B cell (primary cell): ENCODE measurements at regions not wholly inside any gene's neighbourhood (a gene's known extent, or its start where the extent isn't known, plus 50 kb on each side); places are given as distances from the start of the nearest gene placed in this dataset.

Experiments used
- ATAC-seq: fragments of 200-7000 bp; cut with Tn5 transposase; one replicate; pipeline ENCODE4 v1.10.0; 2021; ENCODE audit warnings: low read depth, mild to moderate bottlenecking, moderate number of reproducible peaks, moderate library complexity
- CTCF ChIA-PET: fragments of 350-600 bp; sonication (Branson Sonifier 250); formaldehyde crosslinking; loops from one replicate; lab custom pipeline; 2021; ENCODE audit warnings: antibody characterized with exemption, inconsistent platforms; lab: Charles Lee
- POLR2A ChIA-PET: fragments of 350-600 bp; sonication (Branson Sonifier 250); formaldehyde crosslinking; loops from one replicate; lab custom pipeline; 2021; ENCODE audit warnings: antibody characterized with exemption; lab: Charles Lee
- DNase-seq: peaks from one replicate; pipeline ENCODE4 v3.0.0; 2013
- H2AFZ ChIP-seq: 2 replicates; pipeline ENCODE4 v1.6.1; 2012; ENCODE audit warnings: mild to moderate bottlenecking, low read depth, low read length; ENCODE audit not compliant: insufficient read depth, poor library complexity, severe bottlenecking
- H3K27ac ChIP-seq, 2 donors: 1 replicate in 1 of 2; 2 replicates in 1 of 2; pipeline ENCODE4 v1.5.1; 2012 to 2013; ENCODE audit warnings: low read length in 2 of 2, mild to moderate bottlenecking in 2 of 2, moderate library complexity in 1 of 2
- H3K27me3 ChIP-seq, 4 experiments: fragments of 200-600 bp in 1 of 4; sonication (generic) in 1 of 4; replicated peaks in 1 of 4; 1 replicate in 2 of 4; 2 replicates in 2 of 4; pipeline versions ENCODE4 v1.6.1 to v1.7.0; 2013 to 2016; ENCODE audit warnings: low read length in 3 of 4, mild to moderate bottlenecking in 2 of 4, mixed read lengths in 1 of 4, moderate library complexity in 1 of 4; ENCODE audit not compliant: insufficient read depth in 4 of 4, control insufficient read depth in 3 of 4; ENCODE audit errors: control extremely low read depth in 1 of 4
- H3K36me3 ChIP-seq, 2 experiments: replicated peaks in 1 of 2; 1 replicate in 1 of 2; 2 replicates in 1 of 2; pipeline versions ENCODE4 v1.6.1 to v1.7.1; 2013; ENCODE audit warnings: low read length in 1 of 2; ENCODE audit not compliant: insufficient read depth in 2 of 2, control insufficient read depth in 1 of 2; ENCODE audit errors: control extremely low read depth in 1 of 2, extremely low read depth in 1 of 2
- H3K4me1 ChIP-seq, 2 donors: fragments of 200-600 bp in 1 of 2; sonication (generic) in 1 of 2; 1 replicate in 1 of 2; 2 replicates in 1 of 2; pipeline versions ENCODE4 v1.5.1 to v1.6.1; 2013 to 2017; ENCODE audit warnings: low read length in 2 of 2; ENCODE audit not compliant: control insufficient read depth in 2 of 2, insufficient read depth in 2 of 2
- H3K4me2 ChIP-seq: replicated peaks from 2 replicates; pipeline ENCODE3; 2012; ENCODE audit warnings: mild to moderate bottlenecking, low read depth, low read length; ENCODE audit not compliant: poor library complexity, severe bottlenecking
- H3K4me3 ChIP-seq, 5 experiments: fragments of 200-600 bp in 1 of 5; sonication (generic) in 1 of 5; 1 replicate in 3 of 5; 2 replicates in 2 of 5; pipeline versions ENCODE4 v1.5.1 to v1.7.0; 2011 to 2016; ENCODE audit warnings: low read length in 4 of 5, mild to moderate bottlenecking in 4 of 5, low read depth in 2 of 5, control low read depth in 1 of 5, moderate library complexity in 1 of 5; ENCODE audit not compliant: insufficient read depth in 1 of 5; ENCODE audit errors: control extremely low read depth in 1 of 5, extremely low read depth in 1 of 5
- H3K79me2 ChIP-seq: fragments of 200-600 bp; sonication (generic); one replicate; pipeline ENCODE4 v1.6.0; 2016; ENCODE audit warnings: low read length; ENCODE audit not compliant: control insufficient read depth, insufficient read depth
- H3K9ac ChIP-seq: fragments of 200-600 bp; sonication (generic); 2 replicates; pipeline ENCODE4 v1.6.1; 2017; ENCODE audit warnings: mild to moderate bottlenecking, low read length, moderate library complexity
- H3K9me3 ChIP-seq, 3 donors: one replicate each; pipeline versions ENCODE4 v1.6.1 to v1.7.1; 2013; ENCODE audit warnings: low read length in 2 of 3; ENCODE audit not compliant: control insufficient read depth in 2 of 3, insufficient read depth in 1 of 3; ENCODE audit errors: control extremely low read depth in 1 of 3
- H4K20me1 ChIP-seq: 2 replicates; pipeline ENCODE4 v1.6.0; 2012; ENCODE audit warnings: mild to moderate bottlenecking, low read length; ENCODE audit not compliant: insufficient read depth, control insufficient read depth, poor library complexity, severe bottlenecking
- H3K27ac Mint-ChIP-seq: one replicate; pipeline ENCODE4 v1.8.0; 2021; ENCODE audit warnings: mixed read lengths
- H3K27me3 Mint-ChIP-seq: one replicate; pipeline ENCODE4 v1.8.0; 2021; ENCODE audit warnings: mixed read lengths
- H3K4me1 Mint-ChIP-seq: one replicate; pipeline ENCODE4 v1.8.0; 2021; ENCODE audit warnings: mixed read lengths
- H3K4me3 Mint-ChIP-seq: one replicate; pipeline ENCODE4 v1.8.0; 2021; ENCODE audit warnings: mixed read lengths
- H3K9me3 Mint-ChIP-seq: one replicate; pipeline ENCODE4 v1.8.0; 2022; ENCODE audit warnings: mixed read lengths; ENCODE audit not compliant: insufficient read depth
- EZH2 ChIP-seq: IDR thresholded peaks from 2 replicates; pipeline ENCODE4 v1.6.1; 2012; ENCODE audit warnings: borderline replicate concordance, low read depth, mild to moderate bottlenecking, moderate library complexity, low read length; ENCODE audit not compliant: insufficient read depth, poor library complexity, severe bottlenecking
- WGBS: methylation state at CpG from one replicate; pipeline ENCODE4 v1.1.5; 2013; ENCODE audit warnings: missing lambda C conversion rate; ENCODE audit not compliant: insufficient coverage; 5-methylcytosine and 5-hydroxymethylcytosine counted together
- intact Hi-C: fragments of 100-400 bp; cut with micrococcal nuclease; formaldehyde crosslinking; loops from one replicate; pipeline ENCODE4 v1.10.0; 2022
- TF ChIP-seq, protein P1 (sequence below): fragments of 200-600 bp; IDR thresholded peaks from one replicate; pipeline ENCODE4 v1.8.0; 2022; ENCODE audit warnings: antibody characterized with exemption, mild to moderate bottlenecking

DNA sequence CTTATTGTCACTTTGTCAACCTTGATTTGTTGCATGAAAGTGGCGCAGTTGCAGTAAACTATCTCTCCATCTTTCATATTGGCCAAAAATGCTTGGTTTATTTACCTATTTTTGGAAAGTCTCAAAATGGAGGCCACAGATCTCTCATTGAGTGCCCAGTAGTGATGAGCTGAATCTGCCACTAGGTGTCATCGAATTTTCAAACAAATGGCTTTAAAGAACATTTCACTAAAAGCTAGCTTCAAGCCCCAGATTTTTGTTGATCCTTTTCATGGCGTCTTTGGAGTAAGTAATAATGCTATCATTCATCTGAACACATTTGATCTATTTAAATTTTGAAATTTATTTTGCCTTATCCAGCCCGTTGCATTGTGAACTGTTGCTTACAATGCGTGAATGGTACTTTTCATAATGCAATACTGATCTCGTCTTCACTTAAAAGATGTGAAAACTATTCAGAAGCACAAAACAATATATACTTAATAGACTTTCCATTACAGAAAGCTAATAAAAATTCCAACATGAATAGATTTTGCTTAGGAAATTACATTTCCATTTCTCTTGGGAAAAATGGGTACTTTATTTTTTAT lies 236.2 kb downstream of the DNAJB9 start:
- DNase-seq (no peak), ATAC-seq (no peak)
- no peaks in the 10 kb centered on the region for H3K27me3 ChIP-seq
- WGBS = 93% methylated on average over 3 of the region's 6 CpGs
- Mint-ChIP-seq H3K27ac (no peak overlapping the region), H3K4me1 (no peaks in the 10 kb centered on the region), H3K27me3 (no peaks in the 10 kb centered on the region), H3K9me3 (no peaks in the 10 kb centered on the region), H3K4me3 (no peak overlapping the region)
- ChIA-PET CTCF (no interaction called here), POLR2A (no interaction called here)
- no peak overlapping the region for H3K9ac ChIP-seq
- H2AFZ ChIP-seq = no peak overlapping the region
- no peaks in the 10 kb centered on the region for H3K4me1 ChIP-seq
- intact Hi-C loops = no loop called here
- no peak for TF ChIP-seq EZH2
- TF ChIP-seq, protein P1, sequence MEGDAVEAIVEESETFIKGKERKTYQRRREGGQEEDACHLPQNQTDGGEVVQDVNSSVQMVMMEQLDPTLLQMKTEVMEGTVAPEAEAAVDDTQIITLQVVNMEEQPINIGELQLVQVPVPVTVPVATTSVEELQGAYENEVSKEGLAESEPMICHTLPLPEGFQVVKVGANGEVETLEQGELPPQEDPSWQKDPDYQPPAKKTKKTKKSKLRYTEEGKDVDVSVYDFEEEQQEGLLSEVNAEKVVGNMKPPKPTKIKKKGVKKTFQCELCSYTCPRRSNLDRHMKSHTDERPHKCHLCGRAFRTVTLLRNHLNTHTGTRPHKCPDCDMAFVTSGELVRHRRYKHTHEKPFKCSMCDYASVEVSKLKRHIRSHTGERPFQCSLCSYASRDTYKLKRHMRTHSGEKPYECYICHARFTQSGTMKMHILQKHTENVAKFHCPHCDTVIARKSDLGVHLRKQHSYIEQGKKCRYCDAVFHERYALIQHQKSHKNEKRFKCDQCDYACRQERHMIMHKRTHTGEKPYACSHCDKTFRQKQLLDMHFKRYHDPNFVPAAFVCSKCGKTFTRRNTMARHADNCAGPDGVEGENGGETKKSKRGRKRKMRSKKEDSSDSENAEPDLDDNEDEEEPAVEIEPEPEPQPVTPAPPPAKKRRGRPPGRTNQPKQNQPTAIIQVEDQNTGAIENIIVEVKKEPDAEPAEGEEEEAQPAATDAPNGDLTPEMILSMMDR = no peak
- H4K20me1 ChIP-seq = no peaks in the 10 kb centered on the region
- H3K9me3 ChIP-seq = no peaks in the 10 kb centered on the region
- H3K36me3 ChIP-seq = no peaks in the 10 kb centered on the region
- H3K4me3 ChIP-seq = no peak overlapping the region
- H3K79me2 ChIP-seq = no peaks in the 10 kb centered on the region
- H3K4me2 ChIP-seq = no peak overlapping the region
- no peak overlapping the region for H3K27ac ChIP-seq

DNA sequence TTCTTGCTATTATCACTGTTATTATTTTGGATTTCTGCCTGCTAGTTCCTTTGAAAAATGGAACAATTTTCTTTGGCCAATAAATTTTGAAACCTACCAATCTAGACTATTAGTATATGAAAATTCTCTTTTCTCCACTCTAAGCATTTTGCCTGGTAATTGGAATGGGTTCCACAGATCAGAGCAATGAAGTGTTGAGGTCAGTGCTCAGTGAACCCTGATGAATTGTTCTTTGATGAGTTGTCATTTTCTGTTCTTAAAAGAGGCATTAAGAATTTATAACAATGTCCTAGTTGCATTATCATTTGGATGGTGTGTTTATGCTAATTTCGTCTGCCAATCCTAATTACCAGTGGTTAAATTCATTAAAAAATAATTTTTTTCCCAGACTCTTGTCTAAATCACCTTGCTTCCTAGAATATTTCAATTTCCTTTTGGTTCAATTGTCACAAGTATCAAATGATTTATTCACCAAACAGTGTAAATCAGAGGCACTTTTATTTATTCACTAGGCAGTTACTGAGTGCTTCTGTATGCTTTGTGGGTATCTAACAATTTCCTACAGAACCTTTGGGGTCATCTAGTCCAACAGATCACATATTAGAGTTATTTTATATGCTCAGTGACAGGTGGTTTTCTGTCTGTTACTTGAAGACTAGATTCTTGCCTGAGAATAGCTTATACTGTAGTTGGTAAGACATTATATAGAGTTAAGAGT lies 239.0 kb downstream of the DNAJB9 start:
- Histone ChIP-seq H3K9me3 (peaks cover 0 to 4% (median 0%) of the 10 kb centered on the region in 3 donors), H3K9ac (no peak overlapping the region), H3K27ac (no peak overlapping the region), H3K4me3 (no peak overlapping the region), H4K20me1 (no peaks in the 10 kb centered on the region), H3K4me2 (no peak overlapping the region), H3K79me2 (no peaks in the 10 kb centered on the region), H3K36me3 (no peaks in the 10 kb centered on the region), H3K4me1 (no peaks in the 10 kb centered on the region), H3K27me3 (no peaks in the 10 kb centered on the region), H2AFZ (no peak overlapping the region)
- no peak for TF ChIP-seq EZH2
- TF ChIP-seq, protein P1 = no peak
- H3K27me3 Mint-ChIP-seq = no peaks in the 10 kb centered on the region
- H3K4me1 Mint-ChIP-seq = no peaks in the 10 kb centered on the region
- POLR2A ChIA-PET = no interaction called here
- CTCF ChIA-PET = no interaction called here
- DNase-seq (no peak), ATAC-seq (no peak)
- H3K4me3 Mint-ChIP-seq = no peak overlapping the region
- H3K9me3 Mint-ChIP-seq = no peaks in the 10 kb centered on the region
- intact Hi-C loops = no loop called here
- no peak overlapping the region for H3K27ac Mint-ChIP-seq
- no CpG with 5 or more reads among the region's 1 CpG for WGBS
